HUES48 (cell line): ENCODE measurements at regions not wholly inside any gene's neighbourhood (a gene's known extent, or its start where the extent isn't known, plus 50 kb on each side); places are given as distances from the start of the nearest gene placed in this dataset.

Experiments
- H3K27ac ChIP-seq: one replicate; pipeline ENCODE4 v1.7.0; 2013; ENCODE audit warnings: low read depth, low read length, inconsistent platforms
- H3K27me3 ChIP-seq: 2 replicates; pipeline ENCODE4 v1.6.1; 2013; ENCODE audit warnings: mild to moderate bottlenecking, low read length; ENCODE audit not compliant: control insufficient read depth, insufficient read depth
- H3K36me3 ChIP-seq: 2 replicates; pipeline ENCODE4 v1.6.1; 2013; ENCODE audit warnings: low read length; ENCODE audit not compliant: control insufficient read depth, insufficient read depth
- H3K4me1 ChIP-seq: 2 replicates; pipeline ENCODE4 v1.6.1; 2013; ENCODE audit warnings: mild to moderate bottlenecking, low read length; ENCODE audit not compliant: control insufficient read depth, insufficient read depth
- H3K4me3 ChIP-seq: 2 replicates; pipeline ENCODE4 v1.5.1; 2013; ENCODE audit warnings: mild to moderate bottlenecking, low read depth, low read length
- H3K9ac ChIP-seq: 2 replicates; pipeline ENCODE4 v1.6.1; 2013; ENCODE audit warnings: mild to moderate bottlenecking, low read depth, low read length, moderate library complexity
- H3K9me3 ChIP-seq: 2 replicates; pipeline ENCODE4 v1.6.1; 2013; ENCODE audit warnings: low read length; ENCODE audit not compliant: control insufficient read depth, insufficient read depth

DNA sequence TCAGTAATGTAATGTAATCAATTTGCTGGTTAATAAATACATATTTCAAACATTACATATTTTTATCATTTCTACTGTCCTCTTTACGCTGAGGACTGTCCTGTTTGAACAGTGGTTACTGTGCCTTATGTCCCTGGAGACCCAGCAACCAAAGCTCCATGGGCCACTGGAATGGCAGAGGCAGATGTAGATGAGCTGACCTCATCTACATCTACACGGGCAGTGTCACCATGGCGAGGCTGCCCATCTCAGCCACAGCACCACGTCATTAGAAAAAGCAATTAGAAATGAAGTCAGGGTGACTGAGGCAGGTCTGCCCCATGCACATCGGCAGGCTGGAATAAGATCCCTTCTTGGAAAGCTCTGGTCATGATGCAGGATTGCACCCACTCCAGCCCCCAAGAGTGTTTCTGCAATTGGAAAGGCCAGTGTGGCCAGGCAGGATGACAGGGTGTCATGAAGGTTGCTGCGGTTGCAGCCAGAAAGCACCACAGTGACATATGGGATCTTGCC, 237.5 kb downstream of the NDUFA10 start:
- Histone ChIP-seq H3K9ac (no peak overlapping the region), H3K4me3 (no peak overlapping the region), H3K4me1 (no peaks in the 10 kb centered on the region), H3K27ac (no peak overlapping the region), H3K9me3 (no peaks in the 10 kb centered on the region), H3K36me3 (no peaks in the 10 kb centered on the region), H3K27me3 (no peaks in the 10 kb centered on the region)

DNA sequence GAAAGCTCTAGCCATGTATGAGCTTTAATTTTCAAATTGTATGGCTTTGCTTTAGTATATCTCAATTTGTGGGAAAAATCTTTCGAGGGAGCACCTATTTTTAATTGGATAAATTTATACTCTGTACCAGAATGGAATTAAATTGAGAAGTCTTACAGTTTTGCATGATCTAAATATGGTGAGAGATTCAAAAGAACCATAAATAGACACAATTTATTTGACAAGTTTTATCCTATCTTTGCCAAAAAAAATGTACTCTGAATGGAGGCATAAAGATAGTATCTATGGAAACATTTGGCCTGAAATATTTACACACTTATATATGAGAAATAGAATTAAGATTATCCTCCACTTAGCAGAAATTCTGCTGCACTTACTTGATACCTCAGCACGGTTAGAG, 238.4 kb downstream of the NDUFA10 start:
- no peaks in the 10 kb centered on the region for H3K36me3 ChIP-seq
- H3K27me3 ChIP-seq: no peaks in the 10 kb centered on the region
- no peak overlapping the region for H3K4me3 ChIP-seq
- no peaks in the 10 kb centered on the region for H3K4me1 ChIP-seq
- H3K9me3 ChIP-seq: no peaks in the 10 kb centered on the region
- H3K9ac ChIP-seq: no peak overlapping the region
- H3K27ac ChIP-seq: no peak overlapping the region

DNA sequence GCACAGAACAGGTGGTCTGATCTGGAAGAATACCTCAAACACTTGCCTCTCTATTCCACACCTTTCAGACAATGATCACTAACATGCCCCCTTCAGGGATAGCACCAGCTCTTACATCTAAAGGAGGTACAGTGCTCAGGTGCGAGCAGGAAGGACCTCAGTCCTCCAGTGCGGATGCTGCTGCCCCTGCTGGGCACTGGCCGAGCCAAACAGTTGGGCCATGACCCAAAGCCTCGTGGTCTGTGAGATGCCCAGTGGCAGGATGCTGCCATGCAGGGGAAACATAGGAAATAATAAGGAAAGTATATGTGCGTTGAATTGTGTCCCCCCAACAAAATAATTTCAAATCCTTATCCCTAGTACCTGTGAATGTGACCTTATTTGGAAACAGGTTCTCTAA, 243.7 kb downstream of the NDUFA10 start:
- Histone ChIP-seq H3K36me3 (no peaks in the 10 kb centered on the region), H3K9ac (no peak overlapping the region), H3K4me3 (no peak overlapping the region), H3K9me3 (0 out of 2 replicates have a peak, but pooled peaks cover 5% of the 10 kb centered on the region), H3K4me1 (no peaks in the 10 kb centered on the region), H3K27me3 (no peaks in the 10 kb centered on the region), H3K27ac (no peak overlapping the region)

DNA sequence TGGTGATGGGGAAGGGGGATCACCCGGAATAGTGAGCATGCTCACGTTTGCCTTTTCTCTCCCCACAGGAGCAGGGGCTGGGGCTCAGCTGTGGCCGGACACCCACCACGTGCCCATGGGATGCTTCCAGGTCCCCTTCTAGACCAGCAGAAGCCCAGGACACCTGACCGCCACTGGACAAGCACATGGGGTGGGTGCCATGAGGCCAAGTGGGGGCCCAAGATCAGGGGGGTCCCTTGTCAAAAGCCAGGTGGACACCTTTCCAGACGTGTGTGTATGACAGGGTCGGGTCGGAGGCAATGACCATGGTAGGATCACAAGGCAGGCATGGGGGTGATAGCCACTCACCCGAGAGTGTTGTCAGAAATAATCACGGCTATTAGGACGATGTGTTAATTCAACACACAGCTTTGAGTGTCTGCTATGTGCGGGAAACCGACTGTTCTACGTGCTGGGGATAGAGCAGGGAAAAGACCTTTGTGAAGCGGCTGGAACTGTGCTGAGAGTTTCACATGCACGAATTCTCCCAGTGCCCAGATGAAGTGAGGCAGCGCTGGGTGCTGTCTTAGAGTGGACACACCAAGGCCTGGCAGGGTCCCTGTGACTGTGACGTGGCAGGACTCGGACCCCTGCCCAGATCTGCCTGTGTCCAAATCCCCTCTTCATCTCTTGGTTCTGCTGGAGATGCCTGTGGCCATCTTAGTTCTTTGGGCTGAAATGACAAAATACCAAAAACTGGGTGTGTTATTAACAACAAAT, 244.7 kb downstream of the NDUFA10 start:
- Histone ChIP-seq H3K4me1 (no peaks in the 10 kb centered on the region), H3K36me3 (no peaks in the 10 kb centered on the region), H3K4me3 (no peak overlapping the region), H3K9ac (no peak overlapping the region), H3K9me3 (0 out of 2 replicates have a peak, but pooled peaks cover 5% of the 10 kb centered on the region), H3K27me3 (no peaks in the 10 kb centered on the region), H3K27ac (no peak overlapping the region)

DNA sequence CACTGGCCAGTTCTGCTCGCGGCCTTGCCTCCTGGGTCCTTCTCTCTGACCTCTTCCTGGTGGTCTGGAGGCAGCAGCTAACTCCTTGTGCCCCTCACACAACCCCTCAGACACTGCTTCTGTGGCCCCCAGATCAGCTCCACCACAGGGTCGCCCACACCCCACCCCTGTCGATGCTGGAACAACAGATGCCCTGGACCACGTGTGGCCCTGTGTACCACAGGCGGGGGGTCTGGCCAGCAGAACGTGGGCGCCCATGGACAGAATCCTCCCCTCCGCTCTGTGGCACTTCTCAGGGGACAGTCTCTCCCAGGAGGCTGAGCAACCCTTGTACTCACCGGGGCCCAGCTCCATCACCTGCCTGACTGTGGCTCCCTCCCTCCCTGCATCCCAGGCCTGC, 245.6 kb downstream of the NDUFA10 start:
- H3K4me3 ChIP-seq: no peak overlapping the region
- H3K36me3 ChIP-seq: no peaks in the 10 kb centered on the region
- H3K27ac ChIP-seq: no peak overlapping the region
- no peaks in the 10 kb centered on the region for H3K4me1 ChIP-seq
- no peaks in the 10 kb centered on the region for H3K27me3 ChIP-seq
- 0 out of 2 replicates have a peak, but pooled peaks cover 5% of the 10 kb centered on the region for H3K9me3 ChIP-seq
- H3K9ac ChIP-seq: no peak overlapping the region

DNA sequence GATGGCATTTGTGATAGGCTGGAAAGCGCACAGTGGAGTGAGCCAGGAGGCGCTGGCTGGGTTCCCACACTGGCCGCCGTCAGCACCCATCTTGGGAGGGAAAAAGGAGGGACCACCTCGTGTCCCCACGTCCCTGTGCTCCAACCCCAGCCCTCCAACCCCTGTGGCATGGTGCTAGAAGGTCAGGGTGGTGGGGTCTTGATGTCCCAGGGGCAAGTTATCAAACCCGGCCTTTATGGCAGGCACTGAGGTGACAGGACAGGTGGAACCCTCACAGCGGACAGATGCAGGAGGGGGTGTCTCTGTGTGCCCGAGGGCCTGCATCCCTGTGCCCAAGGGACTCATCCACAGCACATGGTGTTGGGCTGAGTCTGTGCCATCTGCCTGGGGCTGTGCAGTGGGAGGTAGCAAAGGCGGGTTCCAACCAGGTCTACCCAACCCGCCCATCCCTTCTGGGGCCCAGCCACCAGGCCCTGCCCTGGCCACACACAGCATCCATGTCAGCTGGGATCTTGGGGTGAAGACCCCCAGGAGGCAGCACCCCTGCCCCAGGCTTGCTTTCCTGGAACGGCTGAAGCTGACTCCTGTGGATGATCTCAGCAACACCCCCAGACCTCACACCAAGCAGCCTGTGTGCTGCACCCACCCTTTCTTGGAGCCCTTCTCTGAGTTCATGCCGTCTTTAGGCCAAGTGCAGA, 246.1 kb downstream of the NDUFA10 start:
- H3K4me3 ChIP-seq: no peak overlapping the region
- H3K4me1 ChIP-seq: no peaks in the 10 kb centered on the region
- H3K27ac ChIP-seq: no peak overlapping the region
- H3K36me3 ChIP-seq: no peaks in the 10 kb centered on the region
- H3K27me3 ChIP-seq: no peaks in the 10 kb centered on the region
- H3K9me3 ChIP-seq: 0 out of 2 replicates have a peak, but pooled peaks cover 5% of the 10 kb centered on the region
- no peak overlapping the region for H3K9ac ChIP-seq

DNA sequence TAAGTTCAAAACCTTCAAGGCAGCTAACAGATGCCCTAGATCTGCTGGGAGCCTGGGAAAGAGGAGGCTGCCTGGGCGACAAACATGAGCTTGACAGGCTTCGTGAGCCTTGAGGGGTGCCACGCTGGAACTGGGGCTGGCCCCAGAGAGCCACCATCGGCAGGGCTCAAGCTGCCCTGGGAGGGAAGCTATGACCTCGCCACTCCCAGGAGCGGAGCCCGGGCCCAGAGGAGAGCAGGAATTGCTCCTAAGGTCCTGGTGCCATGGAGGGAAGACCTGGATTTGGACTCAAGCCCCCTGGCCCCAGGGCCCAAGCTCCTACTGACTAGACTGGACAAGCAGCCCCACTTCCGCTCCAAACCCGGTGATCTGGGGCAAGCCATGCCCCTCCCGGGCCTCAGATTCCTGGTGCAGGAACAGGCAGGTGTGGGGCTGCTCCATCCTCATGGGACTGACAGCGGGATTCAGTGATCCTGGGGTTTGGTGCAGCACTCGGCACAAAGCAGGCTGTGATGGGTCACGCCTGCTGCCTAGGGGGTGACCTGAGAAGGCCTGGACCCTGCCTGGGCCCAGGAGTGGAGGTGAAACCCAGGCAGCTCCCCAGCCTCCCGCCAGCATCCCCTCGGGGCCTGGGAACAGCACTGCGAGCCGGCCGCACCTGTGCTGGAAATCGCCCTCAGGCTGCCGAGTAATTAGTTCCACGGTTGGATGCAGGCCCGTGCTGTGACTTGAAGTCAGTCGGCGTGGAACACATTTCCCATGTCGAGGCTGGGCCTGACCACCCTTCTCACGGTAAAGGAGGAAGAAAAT, 246.9 kb downstream of the NDUFA10 start:
- H3K4me1 ChIP-seq: no peaks in the 10 kb centered on the region
- H3K27me3 ChIP-seq: no peaks in the 10 kb centered on the region
- H3K9ac ChIP-seq: no peak overlapping the region
- H3K9me3 ChIP-seq: 0 out of 2 replicates have a peak, but pooled peaks cover 5% of the 10 kb centered on the region
- no peak overlapping the region for H3K27ac ChIP-seq
- no peak overlapping the region for H3K4me3 ChIP-seq
- H3K36me3 ChIP-seq: no peaks in the 10 kb centered on the region

DNA sequence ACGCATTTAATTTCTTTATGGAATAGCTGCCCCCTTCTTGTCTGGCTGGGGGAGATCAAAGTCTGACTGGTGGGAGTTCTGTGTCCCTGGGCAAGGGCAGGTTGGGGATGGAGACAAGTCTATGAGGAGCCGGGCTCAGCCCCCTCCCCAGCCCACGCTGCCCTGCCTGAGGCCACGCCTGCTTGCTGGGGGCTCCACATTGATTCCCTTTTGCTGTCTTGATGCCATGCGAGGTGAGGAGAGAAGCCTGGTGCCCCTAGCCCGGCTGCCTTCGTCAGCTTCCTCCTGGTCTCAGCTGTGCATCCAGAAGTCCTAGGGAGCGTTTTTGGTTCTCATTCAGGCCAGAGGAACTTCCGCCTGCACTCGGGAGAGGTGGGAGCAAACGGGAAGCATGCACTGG, 247.9 kb downstream of the NDUFA10 start:
- no peak overlapping the region for H3K4me3 ChIP-seq
- 0 out of 2 replicates have a peak, but pooled peaks cover 8% of the 10 kb centered on the region for H3K9me3 ChIP-seq

DNA sequence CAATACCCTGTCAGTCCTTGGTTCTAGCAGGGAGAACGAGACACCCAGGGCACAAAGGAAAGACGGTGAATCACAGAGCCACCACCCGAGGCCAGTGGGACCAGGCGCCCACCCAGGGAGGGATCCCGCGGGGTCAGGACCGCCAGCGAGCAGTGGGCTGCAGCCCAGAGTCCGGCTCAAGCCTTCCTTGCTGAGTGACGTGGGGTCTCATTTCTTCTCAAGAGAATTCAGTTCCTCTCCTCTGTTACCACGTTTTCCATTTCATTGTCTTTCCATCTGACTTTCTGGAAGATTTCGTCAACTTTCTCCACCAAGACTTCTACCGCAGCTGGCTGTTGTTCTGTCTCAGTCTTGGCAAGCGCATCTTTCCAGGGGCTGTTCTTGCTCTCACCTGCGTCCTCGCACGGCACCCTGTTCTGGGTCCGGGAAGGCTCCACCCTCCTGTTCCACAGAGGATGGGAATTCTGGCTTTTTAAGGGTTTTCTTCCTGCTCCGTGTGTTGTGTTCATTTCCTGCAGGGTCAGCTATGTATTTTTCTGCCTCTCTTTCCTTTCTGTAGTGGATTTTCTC, 248.6 kb downstream of the NDUFA10 start:
- H3K27ac ChIP-seq: no peak overlapping the region
- H3K27me3 ChIP-seq: no peaks in the 10 kb centered on the region
- no peaks in the 10 kb centered on the region for H3K4me1 ChIP-seq
- H3K9me3 ChIP-seq: 0 out of 2 replicates have a peak, but pooled peaks cover 8% of the 10 kb centered on the region
- H3K9ac ChIP-seq: no peak overlapping the region
- H3K4me3 ChIP-seq: no peak overlapping the region
- no peaks in the 10 kb centered on the region for H3K36me3 ChIP-seq

More for the DNA sequence above, 247.9 kb downstream of the NDUFA10 start:
- Histone ChIP-seq H3K36me3 (no peaks in the 10 kb centered on the region), H3K27me3 (no peaks in the 10 kb centered on the region), H3K4me1 (no peaks in the 10 kb centered on the region), H3K27ac (no peak overlapping the region), H3K9ac (no peak overlapping the region)

DNA sequence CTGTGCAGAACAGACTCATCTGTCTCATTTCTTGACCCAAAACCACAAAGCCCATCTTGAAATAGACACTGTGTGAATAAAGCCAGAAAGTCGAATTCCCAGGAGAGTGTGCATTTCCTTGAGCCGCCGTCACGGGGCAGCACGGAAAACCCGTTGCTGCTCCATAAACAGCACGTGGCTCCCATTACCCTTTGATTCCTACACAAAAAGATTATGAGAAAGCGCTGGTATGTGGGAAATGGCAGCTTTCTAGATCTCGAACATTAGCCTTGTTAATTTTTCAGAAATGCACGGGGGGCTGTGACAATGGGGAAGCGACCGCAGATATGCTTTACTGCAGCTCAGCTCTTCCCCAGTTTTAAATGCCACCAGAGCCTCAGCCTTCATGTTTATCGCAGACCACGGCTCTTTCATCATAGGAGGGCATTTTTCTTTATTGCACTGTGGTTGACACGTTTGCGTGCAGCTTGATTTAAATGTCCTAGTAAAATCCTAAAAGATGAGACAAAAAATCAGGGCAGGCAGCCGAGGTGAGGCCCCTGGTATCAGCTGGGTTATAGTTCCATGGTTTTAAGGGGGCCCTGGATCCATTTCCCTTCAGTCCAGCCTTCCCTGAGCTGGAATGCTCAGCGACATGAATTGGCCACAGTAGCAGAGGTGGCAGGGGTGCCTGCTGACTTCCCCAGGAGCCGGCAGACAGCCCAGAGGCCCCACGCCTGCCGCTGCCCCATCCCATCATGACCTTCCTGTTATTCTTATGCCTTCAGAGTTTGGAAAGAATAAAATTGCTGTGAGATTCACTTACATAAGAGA, 249.3 kb downstream of the NDUFA10 start:
- Histone ChIP-seq H3K27me3 (no peaks in the 10 kb centered on the region), H3K27ac (no peak overlapping the region), H3K9me3 (0 out of 2 replicates have a peak, but pooled peaks cover 3% of the 10 kb centered on the region), H3K36me3 (no peaks in the 10 kb centered on the region), H3K4me1 (no peaks in the 10 kb centered on the region), H3K9ac (no peak overlapping the region), H3K4me3 (no peak overlapping the region)
